ENCODE measurements at regions not wholly inside any gene's neighbourhood (a gene's known extent, or its start where the extent isn't known, plus 50 kb on each side); places are given as distances from the start of the nearest gene placed in this dataset.
"Not testable (repeated sequence)": the region's sequence is repeated elsewhere in the genome, so short reads cannot be mapped to it uniquely, and the experiment has no call there.

DNA sequence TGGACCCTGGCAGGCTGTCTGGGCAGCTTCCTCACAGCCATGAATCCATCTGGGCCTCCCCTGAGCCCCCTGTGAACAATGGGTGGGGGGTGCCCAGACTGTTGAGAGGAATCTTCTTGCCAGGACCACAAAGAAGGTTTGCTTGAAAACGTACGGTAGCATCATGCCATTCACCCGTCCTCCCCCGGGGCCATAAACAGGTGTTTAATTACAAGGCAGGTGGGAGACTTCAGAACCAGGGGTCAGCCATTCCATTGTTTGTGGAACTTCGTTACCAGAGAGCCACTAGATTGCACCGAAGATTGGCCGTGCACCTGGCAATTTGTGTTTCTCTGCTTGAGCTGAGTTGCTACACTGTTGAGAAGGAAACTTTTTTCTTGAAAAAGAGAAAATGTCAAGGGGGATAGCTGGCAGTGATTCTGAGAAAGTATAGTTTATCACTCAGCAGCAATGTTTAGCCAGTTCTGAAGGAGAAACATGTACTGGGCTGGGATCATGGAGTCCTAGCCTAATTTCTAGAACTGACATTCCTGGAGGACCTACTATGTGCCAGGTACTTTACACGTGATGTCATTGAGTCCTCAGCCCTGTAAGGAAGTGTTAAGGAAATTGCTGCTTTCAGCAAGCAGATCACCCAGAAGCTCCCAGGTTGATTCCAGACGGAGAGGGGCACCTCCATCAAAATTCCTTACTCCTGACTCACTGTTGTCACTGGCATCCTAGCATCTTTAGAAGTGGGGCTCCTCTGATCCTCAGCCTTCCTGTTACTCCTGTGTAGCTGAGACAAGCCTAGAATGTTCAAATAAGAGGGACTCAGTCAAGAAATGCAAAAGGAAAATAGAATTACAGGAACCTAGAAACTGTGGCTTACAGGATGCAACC, 103.8 kb upstream of the UBE2E1 start:
- peak in 2 of 4 donors; percentile 6 to 31 for DNase-seq (ENCODE audit: low read depth in 4 of 4, low spot score in 2 of 4)

DNA sequence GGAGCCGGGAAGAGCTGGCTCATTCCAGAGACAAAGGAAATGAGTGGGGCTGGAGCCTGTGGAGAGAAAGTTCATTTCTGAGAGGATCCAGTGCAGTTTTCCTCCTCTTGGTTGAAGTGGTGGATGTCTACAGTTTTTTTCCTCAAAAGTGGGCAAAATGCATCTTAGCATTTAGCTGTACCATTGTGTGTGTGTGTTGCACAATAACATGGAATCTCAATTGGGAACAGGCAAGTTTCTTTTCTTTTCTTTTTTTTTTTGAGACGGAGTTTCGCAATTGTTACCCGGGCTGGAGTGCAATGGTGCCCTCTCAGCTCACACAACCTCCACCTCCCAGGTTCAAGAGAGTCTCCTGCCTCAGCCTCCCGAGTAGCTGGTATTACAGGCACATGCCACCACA, 101.5 kb upstream of the UBE2E1 start:
- no peak for DNase-seq (ENCODE audit: low read depth in 4 of 4, low spot score in 2 of 4)

DNA sequence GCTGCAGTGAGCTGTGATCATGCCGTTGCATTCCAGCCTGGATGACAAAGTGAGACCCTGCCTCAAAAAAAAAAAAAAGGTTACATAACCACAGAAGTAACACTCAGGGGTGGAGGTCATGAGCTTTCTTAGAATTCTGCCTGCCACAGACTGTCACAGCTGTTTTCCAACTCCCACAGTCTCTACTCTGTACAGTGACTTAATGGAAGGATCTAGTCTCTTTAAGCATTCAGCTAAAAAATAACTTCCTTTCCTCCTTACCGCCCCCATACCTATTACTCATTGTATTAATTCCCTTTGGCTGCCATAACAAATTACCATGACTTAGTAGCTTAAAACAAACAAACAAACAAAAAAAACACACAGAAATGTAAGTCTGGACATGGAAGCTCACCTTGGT, 99.6 kb upstream of the UBE2E1 start:
- no peak for DNase-seq (ENCODE audit: low read depth in 4 of 4, low spot score in 2 of 4)

DNA sequence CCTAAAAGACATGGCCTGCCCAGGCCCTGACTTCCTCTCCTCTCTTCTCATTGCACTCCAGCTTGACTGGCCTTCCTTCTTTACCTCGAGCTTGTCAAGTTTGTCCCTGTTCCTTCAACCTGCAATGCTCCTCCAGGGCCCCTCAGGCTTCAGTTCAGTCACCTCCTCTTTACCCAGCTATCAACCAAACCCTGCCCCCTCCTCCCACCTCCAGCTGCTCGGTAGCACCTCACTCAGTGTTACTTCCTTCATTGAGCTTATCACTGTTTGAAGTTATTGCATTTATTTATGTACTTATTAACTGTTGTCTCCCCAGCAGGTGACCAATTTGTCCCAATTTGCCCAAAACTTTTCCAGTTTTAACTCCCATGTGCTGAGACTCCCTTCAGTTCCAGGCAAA, 95.8 kb upstream of the UBE2E1 start:
- no peak for DNase-seq (ENCODE audit: low read depth in 4 of 4, low spot score in 2 of 4)

DNA sequence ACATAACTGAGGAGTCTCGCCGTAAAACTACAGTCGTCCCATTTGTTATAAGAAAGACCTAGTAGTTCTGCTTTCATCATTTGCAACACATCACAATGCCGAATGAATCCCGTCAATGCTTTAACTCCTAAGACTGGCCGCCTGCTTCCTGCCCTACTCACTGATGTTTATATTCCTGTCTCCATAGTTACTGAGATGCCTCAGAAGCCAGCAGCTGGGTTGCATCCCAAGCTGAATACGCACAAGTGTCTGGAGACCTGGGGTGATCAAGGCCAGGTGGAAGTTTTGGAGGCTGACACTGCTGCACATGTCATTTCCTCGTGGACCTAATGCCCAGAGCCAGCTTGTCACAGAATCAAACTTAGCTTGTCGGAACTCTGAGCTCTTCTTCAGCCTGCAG, 95.2 kb upstream of the UBE2E1 start:
- DNase-seq (ENCODE audit: low read depth in 4 of 4, low spot score in 2 of 4) = peak in 1 of 4 donors; percentile 69

DNA sequence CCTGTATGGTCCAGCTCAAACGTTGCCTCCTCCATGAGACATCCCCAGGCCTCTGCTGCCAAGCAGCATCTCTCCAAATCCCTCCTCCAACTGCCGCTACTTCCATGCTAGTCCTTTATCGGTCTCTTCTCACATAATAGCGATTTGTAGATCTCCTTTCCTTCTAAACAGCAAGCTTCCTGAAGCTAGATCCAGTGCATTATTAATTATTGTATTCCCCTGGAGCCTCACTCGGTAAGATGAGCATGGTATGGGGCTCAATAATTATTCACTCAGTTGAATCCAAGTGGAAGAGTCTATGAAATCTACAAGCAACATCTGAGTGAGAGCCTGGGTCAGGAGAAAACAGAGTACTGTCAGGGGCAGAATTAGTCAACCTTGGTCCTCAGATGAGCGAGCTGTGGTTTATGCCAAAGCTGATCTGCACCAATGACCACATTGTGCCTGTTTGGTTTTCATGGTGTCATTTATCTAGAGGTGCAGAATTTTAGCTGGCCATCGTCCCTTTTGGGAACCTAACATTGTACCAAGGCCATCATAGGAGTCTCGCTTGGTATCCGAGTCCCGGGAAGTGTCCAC, 93.8 kb upstream of the UBE2E1 start:
- no peak for DNase-seq (ENCODE audit: low read depth in 4 of 4, low spot score in 2 of 4)

DNA sequence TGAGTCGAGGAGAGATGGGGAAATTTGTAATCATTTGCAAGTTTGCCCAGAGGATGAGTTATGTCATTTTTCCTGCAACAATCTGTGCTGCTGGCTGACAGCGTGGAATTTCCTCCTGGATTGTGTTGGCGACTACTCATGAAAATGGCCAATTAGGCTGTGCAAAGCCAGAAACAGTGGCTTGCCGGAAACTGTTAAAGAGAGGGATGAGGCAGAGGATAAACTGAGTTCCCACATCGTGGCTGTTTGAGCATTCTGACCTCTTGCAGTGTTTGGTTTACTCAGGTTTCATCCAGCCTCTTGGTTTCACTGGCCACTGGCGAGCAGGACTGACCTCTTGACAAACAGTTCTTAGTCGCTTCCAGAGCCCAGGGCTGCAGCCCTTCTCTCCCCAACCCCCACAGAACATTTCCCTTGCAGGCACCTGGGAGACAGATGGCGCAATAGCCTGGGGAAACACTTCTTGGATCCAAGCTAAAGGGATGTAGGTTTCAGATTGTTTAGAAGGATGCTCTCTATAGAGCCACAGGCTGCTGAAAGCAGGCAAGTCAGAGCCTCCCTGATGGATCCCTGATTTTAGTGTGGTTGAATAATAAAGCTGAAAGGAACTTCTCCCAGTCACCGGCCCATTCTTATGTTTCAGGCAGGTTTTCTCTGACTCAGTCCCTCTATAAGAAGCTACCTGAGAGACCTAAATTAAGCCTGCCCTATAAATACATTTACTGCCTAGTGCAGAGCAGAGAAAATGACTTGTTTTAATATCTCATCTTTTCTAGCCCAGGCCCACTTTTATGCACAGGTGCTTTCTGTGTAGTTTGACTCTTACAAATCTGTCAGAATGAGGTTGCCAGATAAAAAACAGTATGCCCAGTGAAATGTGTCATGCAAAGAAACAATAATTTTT, 92.8 kb upstream of the UBE2E1 start:
- DNase-seq (ENCODE audit: low read depth in 4 of 4, low spot score in 2 of 4) = no peak

DNA sequence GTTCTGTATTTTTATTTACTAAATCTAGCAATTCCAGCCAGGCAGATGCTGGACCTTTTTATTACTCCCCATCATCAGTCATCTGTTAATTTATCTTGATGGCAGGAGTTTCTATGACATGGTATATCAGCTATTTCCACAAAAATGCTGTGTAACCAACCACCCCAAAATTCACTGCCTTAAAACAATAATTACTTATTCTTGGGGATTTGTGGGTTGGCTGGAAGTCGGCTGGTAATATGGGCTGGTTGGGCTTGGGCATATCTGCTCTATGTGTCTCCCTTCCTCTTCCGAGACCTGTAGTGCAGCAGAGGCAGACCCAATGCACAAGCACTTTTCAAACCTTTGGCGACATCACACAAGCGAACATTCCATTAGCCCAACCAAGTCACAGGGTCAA, 92.1 kb upstream of the UBE2E1 start:
- DNase-seq (ENCODE audit: low read depth in 4 of 4, low spot score in 2 of 4) = no peak

DNA sequence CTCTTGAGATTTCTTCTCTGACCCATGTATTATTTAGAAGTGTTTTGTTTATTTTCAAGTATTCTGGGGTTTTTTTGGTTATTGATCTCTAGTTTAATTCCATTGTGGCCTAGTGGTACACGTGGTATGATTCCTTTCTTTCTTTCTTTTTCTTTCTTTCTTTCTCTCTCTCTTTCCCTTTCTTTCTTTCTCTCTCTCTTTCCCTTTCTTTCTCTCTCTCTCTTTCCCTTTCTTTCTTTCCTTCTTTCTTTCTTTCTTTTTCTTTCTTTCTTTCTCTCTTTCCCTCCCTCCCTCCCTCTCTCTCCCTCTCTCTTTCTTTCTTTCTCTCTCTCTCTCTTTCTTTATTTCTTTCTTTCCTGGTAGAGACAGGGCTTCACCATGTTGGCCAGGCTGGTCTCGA, 85.7 kb upstream of the UBE2E1 start:
- DNase-seq (ENCODE audit: low read depth in 4 of 4, low spot score in 2 of 4) = no peak

DNA sequence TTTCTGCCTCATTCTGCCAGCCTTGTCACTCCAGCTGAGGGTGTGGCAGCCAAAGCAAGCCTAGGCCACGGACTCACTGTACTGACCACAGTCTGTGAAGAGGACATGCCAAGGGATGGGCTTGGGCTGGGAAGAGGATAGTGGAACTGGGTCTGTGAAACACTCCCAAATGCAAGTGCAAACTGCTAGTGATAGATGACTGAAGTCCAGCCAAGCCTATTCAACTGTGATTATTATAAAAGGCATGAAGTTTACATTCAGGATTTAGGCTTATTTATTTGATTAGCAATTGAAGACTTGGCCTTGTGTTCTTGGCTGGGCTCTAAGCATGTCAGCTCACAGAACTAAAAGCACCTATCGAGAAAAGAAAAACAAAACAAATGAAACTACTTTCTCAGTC, 84.9 kb upstream of the UBE2E1 start:
- no peak for DNase-seq (ENCODE audit: low read depth in 4 of 4, low spot score in 2 of 4)

DNA sequence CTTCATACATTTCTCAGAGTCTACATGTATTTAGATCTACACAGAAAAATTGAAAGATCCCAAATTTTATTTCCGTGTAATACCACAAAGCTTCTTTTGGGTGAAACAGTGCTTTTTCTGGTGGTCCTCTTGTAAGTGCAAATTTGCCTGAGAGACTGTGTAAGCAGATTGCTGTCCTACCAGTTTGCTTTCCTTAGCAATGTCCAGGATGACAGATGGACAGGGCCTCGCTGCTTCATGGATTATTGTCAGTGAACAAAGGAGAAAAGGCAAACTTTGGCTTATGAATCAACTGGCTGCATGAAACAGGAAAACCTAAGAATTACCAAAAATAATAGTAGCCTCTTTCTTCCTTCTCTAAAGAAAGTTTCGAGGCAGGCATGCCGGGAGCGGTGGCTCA, 82.6 kb upstream of the UBE2E1 start:
- no peak for DNase-seq (ENCODE audit: low read depth in 4 of 4, low spot score in 2 of 4)

DNA sequence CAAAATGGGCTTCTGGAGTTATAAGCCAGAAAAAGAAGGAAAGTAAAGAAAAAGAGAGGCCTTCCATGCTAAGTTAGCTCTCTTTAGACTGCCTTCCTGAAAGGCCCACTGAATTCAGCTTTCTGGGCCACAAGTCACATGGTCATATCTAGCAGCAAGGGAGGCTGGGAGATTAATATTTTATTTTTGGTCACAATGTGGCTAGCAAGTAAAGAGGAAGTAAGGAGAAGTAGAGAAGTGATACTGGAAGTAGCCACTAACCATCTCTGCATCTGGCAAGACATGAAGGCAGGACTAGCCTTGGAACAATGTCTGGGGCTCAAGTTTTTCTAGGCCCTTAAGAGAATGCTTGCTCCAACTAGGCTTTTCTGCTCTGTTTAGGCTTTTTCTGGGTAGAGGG, 81.8 kb upstream of the UBE2E1 start:
- DNase-seq (ENCODE audit: low read depth in 4 of 4, low spot score in 2 of 4) = no peak

DNA sequence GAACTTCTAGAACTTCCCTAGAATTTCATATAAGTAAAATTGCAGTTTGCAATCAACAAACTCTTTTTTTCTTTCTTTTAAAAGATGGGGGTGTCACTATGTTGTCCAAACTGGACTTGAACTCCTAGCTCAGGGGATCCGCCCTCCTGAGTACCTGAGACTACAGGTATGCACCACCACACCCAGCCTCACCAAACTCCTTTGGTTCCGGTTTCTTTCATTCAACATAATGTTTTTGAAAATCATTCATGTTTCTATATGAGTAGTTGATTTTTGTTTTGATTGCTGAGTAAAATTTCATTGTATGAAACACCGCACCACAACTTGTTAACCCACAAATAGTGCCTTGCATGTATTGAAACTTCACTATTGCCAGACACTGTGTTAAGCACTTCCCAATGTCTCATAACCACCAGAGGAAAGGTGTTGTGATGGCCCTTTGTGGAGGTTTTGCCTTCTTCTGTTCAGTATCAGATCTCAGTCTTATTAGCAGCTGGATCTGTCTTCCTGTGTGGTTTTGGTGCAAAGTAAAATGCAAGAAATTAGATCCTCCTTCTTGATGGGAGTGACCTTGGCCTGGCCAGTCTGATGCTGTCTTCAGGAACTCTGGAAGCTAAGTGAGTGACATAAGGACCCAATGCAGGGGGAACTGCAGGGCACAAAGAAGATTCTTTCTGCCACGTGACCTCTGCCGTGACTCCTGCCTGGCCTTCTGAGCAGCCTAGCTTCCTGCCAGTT, 78.8 kb upstream of the UBE2E1 start:
- DNase-seq (ENCODE audit: low read depth in 4 of 4, low spot score in 2 of 4) = no peak

DNA sequence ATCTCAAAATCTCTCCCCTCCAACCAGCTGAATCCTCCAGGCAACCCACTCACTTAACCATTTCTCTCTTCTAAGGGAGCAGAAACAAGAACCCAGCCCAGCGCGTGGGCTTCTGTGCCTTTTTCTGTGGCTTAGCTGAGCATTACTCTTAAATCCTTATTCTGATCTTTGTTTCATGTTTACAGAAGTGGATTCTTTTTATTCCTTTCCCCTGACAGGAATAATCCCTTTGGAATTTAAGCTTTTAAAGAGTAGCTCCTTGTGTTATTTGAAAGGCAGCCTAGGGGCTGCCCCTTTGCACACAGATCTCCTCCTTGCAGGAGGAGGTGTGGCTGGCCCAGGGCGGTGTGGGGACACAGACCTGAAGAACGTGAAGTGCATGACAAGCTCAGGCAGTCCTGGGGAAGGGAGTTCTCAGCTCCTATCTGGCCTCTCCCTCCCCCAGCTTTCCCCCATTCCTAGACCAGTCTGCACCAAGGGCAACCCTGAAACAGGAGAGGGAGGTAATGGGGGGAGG, 77.1 kb upstream of the UBE2E1 start:
- no peak for DNase-seq (ENCODE audit: low read depth in 4 of 4, low spot score in 2 of 4)

DNA sequence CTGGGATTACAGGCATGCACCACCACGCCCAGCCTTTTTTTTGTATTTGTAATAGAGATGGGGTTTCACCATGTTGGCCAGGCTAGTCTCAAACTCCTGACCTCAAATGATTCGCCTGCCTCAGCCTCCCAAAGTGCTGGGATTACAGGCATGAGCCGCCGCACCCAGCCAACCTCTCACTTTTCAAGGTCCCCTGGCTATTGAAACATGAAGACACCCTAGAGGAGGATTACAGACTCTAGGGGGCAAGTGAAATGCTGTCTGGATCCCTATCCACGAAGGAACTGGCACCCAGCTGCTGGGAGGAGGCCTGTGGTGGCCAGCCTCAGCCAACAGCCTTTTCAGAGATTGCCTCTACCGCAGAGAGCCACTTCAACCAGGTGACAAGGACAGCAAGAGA, 76.4 kb upstream of the UBE2E1 start:
- DNase-seq (ENCODE audit: low read depth in 4 of 4, low spot score in 2 of 4) = not testable (repeated sequence)

DNA sequence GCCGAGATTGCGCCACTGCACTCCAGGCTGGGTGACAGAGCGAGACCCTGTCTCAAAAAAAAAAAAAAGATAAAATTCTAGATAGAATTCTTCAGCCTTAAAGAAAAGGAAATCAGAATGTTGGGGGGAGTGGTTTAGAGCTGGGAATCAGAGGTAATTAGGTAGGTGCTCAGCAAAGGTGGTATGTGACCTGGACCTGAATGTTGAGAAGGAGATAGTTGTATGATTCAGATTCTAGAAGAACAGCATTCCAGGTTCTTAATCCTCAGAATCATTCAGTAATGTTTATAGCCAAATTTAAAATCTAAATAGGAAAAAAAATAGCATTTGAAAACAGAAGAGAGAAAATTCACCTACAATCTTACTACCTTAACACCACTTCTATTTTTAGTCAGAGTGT, 71.3 kb upstream of the UBE2E1 start:
- DNase-seq (ENCODE audit: low read depth in 4 of 4, low spot score in 2 of 4) = no peak

DNA sequence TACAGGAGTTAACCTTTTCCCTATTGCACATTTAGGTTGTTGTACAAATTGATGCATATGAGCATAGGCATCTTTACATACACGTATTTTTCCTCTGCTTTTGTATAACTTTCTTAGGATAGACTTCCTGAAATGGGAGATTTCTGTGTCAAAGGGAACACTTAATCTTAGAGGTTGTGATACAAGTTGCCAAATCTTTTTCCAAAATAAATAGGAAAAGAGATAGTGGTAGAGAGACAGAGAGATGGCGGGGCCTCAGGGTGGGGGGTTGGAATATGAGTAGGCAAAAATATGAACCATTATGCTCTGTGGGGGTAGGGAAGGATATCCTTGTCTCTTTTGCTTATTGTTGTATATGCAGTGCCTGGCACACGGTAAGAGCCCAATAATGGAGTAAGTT, 70.7 kb upstream of the UBE2E1 start:
- no peak for DNase-seq (ENCODE audit: low read depth in 4 of 4, low spot score in 2 of 4)

DNA sequence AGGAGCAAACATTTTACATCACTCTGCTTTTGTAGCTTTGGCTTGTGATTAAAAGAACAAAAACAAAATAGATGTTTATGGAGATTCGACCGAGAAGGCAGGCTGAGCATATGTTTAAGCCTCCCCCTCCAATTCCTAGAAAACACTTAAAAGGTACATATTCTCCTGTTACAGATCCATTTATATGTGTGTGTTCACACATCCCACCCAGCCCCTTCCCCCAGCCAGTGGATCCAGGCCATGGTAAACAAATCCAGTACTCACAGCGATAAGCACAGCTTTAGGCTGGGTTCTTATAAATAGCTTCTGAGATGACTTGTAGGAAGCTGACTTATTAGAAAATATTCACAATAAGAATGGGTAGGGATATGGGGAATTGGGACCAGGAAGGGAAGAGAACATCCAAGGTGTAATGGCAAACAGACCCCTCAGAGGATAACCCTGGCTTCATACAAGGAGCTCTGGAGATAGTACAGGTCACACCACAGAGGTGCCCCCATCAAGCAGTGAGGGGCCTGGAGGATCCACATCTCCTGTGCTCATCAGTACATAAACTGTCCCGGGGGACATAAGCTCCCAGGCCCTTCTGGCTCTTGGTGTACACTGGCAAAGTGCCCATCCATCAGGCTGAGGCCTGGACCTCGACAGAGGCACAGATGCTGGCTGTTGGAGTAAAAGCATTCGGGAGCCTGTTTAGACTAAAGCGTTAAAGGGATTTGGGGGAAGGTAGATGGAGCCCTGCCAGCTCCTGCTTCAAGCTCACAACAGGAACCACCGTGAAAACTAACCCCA, 70.0 kb upstream of the UBE2E1 start:
- no peak for DNase-seq (ENCODE audit: low read depth in 4 of 4, low spot score in 2 of 4)

DNA sequence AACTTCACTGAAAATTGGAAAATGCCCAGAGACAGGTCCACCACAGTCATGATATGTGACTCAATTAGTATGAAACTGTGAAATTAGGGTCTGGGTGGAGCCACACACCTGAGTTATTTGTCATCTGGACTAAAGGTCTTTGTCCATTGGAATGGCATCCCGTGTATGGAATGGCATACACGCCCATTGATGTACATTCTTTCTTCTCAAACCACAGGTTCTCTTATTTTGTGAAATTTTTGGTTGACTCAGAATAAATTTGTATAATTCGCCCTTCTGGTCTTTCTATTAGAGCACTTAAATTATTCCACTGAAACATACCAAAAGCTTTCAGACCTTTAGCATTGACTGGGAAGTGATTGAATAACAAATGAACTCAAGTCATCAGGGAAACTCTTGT, 66.8 kb upstream of the UBE2E1 start:
- DNase-seq (ENCODE audit: low read depth in 4 of 4, low spot score in 2 of 4) = no peak

DNA sequence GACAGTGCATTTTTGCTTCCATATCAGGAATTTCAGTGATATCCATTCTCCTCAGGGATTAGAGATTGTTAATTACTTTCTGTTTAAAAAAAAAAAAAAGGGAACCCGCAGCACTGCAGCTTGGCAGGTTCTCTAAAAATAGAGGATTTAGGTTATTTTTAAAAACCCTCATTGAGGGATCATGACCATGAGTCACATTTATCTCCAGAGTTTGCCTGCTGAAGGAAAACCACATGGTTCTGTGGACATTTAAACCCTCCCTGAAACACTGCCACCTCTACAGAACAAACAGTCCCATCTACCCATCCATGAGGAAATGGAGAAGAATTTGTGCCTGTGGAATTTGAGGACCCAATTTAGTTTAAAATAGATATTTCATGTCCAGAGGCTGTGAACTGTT, 66.2 kb upstream of the UBE2E1 start:
- no peak for DNase-seq (ENCODE audit: low read depth in 4 of 4, low spot score in 2 of 4)

Measured in left renal cortex interstitium (tissue), 4 donors.